ENCODE measurements at regions not wholly inside any gene's neighbourhood (a gene's known extent, or its start where the extent isn't known, plus 50 kb on each side); places are given as distances from the start of the nearest gene placed in this dataset.

GRCh38 chr4:179871726-179872125 is 2371.5 kb upstream of the TENM3 start:
- no peak overlapping the region for H3K4me3 ChIP-seq (ENCODE audit: low read depth, low read length)
- no peak for DNase-seq (ENCODE audit: low read depth)
- no peak for TF ChIP-seq CTCF (IDR thresholded peaks at IDR 0.05; ENCODE audit: control insufficient read depth, extremely low read depth, insufficient read depth)

- no peak for TF ChIP-seq CTCF (IDR thresholded peaks at IDR 0.05; ENCODE audit: control insufficient read depth, extremely low read depth, insufficient read depth)
- H3K4me3 ChIP-seq (ENCODE audit: low read depth, low read length), result no peak overlapping the region
- DNase-seq (ENCODE audit: low read depth), result no peak
Measured at GRCh38 chr4:179872755-179873154, 2370.4 kb upstream of the TENM3 start.

GRCh38 chr4:179880756-179881155 is 2362.4 kb upstream of the TENM3 start:
- no peak for TF ChIP-seq CTCF (IDR thresholded peaks at IDR 0.05; ENCODE audit: control insufficient read depth, extremely low read depth, insufficient read depth)
- DNase-seq (ENCODE audit: low read depth), result no peak
- no peak overlapping the region for H3K4me3 ChIP-seq (ENCODE audit: low read depth, low read length)

GRCh38 chr4:179894066-179894778 is 2349.0 kb upstream of the TENM3 start:
- no peak overlapping the region for H3K4me3 ChIP-seq (ENCODE audit: low read depth, low read length)
- TF ChIP-seq CTCF (IDR thresholded peaks at IDR 0.05; ENCODE audit: control insufficient read depth, extremely low read depth, insufficient read depth), result no peak
- DNase-seq (ENCODE audit: low read depth), result no peak

GRCh38 chr4:179919587-179919986 is 2323.6 kb upstream of the TENM3 start:
- no peak overlapping the region for H3K4me3 ChIP-seq (ENCODE audit: low read depth, low read length)
- TF ChIP-seq CTCF (IDR thresholded peaks at IDR 0.05; ENCODE audit: control insufficient read depth, extremely low read depth, insufficient read depth), result no peak
- no peak for DNase-seq (ENCODE audit: low read depth)

- TF ChIP-seq CTCF (IDR thresholded peaks at IDR 0.05; ENCODE audit: control insufficient read depth, extremely low read depth, insufficient read depth), result no peak
- H3K4me3 ChIP-seq (ENCODE audit: low read depth, low read length), result no peak overlapping the region
- DNase-seq (ENCODE audit: low read depth), result no peak
Measured at GRCh38 chr4:179927473-179927872, 2315.7 kb upstream of the TENM3 start.

GRCh38 chr4:179941911-179942310 is 2301.3 kb upstream of the TENM3 start:
- no peak overlapping the region for H3K4me3 ChIP-seq (ENCODE audit: low read depth, low read length)
- no peak for DNase-seq (ENCODE audit: low read depth)
- no peak for TF ChIP-seq CTCF (IDR thresholded peaks at IDR 0.05; ENCODE audit: control insufficient read depth, extremely low read depth, insufficient read depth)

All from LNCaP clone FGC (cell line).